Fibroblast of skin of right quadriceps (primary cell): ENCODE measurements at regions not wholly inside any gene's neighbourhood (a gene's known extent, or its start where the extent isn't known, plus 50 kb on each side); places are given as distances from the start of the nearest gene placed in this dataset.
"Not testable (repeated sequence)": the region's sequence is repeated elsewhere in the genome, so short reads cannot be mapped to it uniquely, and the experiment has no call there.

ENCODE experiments used
- DNase-seq: peaks from one replicate; pipeline ENCODE4 v3.0.0-alpha.2; 2013

DNA sequence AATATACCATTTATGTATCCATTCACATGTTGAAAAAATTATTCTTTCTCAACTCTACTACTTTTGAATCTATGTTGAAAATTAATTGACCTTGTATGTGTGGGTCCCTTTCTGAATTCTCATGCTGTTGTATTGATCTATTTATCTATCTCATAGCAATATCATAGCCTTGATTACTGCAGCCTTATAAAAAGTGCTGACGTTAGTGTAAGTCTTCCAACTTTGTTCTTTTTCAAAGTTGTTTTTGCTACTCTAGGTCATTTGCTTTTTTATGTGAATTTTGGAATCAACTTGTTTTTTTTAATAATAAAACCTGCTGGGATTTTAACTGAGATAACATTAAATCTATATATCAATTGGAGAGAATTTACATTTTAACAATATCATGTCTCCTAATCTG lies 52.2 kb upstream of the PAX3 start:
- no peak for DNase-seq

DNA sequence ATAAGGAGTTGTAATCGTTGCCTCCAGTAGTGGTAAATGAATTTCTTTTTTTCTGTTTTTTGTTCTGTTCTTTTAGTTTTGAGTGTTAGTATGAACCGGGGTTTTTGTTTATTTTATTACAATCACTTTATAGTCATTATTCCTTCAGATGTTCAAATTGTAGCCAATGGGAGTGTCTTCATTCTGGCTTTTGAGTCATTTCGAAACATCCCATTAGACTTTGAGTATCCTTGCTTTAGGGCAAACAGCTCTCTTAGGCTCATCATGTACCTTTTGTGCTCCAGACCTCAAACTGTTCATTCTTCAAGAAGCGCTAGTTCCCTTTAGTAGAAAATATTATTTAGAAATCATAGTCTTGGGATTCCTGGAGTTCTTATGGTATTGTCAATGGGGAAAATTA lies 54.2 kb upstream of the PAX3 start:
- no peak for DNase-seq

DNA sequence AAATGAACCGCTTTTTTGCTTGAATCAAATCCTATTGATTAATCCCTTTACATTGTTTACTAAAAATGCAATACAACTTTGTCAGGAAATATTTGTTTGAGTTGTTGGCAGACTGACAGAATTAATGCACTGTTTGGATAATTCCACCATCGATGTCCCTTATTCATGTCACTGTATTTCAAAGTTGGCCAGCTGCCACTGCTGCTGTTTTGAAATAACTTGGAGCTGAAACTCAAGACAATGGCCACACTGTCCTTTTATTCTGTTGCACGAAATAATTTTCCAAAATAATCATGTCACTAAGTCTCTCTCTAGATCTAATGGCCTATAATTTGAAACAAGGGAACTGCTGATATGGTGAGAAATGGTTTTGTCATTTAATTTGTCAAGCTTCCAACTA lies 55.2 kb upstream of the PAX3 start:
- no peak for DNase-seq

DNA sequence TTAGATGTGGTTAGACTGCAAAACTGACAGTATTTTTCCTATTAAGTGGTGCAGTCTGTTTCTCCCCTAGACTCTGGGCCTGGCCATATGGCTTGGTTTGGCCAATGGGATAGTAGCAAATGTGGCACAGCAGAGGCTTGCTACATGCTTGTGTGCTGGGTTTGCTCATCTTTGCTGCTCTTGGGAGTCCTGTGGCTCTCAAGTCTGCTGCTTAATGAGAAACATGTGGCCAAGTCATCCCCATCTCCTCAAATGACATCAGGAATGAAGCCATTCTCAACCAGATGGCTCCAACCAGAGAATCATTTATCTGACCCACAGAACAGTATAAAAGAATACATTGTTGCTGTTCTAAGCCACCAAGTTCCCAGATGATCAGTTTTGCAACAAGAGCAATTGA lies 57.1 kb upstream of the PAX3 start:
- peak; percentile 69 for DNase-seq

DNA sequence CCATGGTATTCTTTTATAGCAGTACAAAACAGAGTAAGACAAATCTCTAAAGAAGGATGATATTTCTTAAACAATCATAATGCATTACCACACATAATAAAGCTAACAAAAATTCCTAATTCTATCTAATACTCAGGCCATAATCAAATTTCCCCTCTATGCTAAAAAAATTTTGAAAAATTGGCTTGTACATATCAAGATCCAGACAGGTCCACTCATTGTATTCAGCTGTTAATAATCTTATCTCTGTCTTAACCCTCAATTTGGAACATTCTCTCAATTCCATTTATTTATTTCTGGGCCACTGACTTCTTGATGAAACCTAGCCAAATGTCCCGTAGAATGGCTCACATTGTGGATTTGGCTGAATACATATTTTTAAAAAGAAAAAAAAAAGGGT lies 59.1 kb upstream of the PAX3 start:
- no peak for DNase-seq

DNA sequence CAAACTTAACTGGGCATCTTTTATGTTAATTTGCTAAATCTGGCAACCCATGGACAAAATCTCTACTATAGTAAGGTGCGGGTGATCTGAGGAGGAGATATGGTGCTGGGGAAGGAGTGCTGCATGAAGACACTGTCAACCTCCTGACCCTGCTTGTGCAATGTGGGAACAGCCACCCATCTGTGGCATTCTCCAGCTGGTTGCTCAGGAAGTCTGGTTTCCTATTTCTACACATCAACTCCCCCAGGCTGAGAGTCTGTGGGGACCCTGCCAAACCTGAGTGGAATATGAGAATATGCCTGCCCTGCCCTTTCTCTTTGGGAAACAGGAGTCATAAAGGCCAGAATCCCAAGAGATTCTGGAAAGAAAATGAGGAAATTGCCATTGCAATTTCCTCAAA lies 60.1 kb upstream of the PAX3 start:
- DNase-seq, result no peak

DNA sequence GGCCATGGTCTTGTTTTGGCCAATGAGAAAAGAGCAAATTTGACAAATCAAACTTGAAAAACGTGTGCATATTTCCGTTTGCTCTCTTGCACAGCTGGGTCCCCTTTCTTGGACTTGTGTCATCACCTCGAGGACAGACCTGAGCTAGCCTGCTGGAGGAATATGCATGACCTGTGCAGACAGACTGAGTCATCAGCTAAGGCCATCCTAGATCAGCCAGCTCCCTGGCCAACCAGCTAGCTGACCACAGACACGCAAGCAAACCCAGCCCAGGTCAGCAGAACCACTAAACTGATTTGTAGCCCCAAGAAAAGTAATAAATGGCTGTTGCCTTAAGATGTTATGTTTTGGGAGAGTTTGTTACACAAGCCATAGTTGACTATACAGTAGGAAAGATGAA lies 61.3 kb upstream of the PAX3 start:
- DNase-seq, result no peak

DNA sequence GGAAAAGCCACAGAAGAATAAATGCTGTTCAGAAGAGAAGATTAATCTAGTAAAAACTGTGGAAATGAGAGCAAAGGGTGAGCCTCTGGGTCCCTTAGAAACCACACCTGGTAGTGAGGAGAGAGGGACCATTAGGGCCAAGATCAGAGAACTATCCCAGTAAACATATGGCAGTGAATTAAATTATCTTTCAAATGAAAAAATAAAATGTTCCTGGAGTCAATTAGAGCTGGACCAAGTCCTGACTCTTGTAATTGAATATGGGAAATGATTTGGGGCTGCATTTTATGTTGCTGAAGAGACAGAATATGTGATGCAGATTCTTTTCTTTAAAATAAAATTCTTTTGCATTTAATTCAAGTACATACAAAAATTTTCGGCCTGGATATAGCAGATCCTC lies 62.2 kb upstream of the PAX3 start:
- DNase-seq, result no peak

DNA sequence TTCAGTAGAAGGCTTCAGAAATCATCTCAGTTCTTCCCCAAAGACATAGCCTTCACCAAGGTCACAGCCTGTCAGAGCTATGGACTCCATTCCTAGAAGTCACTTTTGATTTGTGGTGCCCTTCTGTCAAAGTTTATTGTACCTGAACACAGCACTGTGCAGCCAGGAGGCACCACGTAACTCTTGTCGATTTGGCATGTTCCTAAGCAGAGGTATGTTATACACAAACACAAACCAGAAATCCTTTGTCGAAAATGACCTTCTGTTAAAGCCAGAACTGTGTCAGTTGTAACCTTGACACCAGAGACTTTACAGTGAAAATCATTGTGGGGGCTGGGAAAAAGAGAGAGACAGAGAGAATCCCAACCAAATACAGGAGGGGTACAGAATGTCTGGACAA lies 62.6 kb upstream of the SGPP2 start:
- DNase-seq, result no peak

DNA sequence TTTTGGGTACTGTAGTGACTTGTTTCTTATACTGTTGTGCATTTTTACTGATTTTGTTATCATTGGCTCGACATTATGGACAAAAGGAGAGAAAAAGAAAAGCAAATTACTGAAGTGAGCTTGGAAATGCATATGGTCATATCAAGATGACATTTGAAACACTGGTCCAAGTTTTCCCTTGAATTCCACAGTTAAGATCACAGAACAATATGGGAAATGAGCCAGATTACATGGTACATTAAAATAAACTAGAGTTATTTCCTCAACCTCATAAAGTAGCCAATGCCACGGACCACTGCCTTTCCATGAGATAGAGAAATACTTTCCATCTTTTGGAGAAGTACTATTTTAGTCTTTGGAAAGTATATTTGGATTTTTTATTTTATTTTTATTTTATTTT lies 62.0 kb upstream of the SGPP2 start:
- DNase-seq, result no peak

DNA sequence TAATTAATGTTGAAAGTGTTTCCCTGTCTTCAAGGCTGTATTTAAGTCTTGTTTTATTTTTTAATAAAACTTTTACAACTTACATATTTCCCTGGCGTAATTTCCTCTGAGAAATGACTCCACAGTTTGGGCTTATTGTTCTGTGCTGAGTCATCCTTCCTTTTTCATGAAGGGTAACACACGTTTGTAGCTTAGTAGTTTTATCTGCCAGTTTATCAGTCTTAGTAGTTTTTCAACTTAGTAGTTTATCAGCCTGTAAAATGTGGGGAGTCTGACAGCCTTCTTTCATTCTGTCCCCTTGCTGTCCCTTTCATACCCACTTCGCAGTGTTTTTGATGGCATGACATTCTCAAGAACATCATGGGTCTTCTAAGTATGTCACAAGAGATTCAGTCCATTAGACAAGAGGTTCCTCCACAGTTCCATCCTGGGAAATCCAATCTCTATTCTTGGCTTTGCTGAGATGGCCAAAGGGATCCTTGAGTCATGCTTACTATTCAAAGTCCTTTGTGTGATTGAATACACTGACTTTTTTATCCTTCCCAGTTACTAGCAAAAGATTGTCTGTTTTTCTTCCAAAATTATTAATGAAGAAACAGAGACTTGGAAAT lies 60.0 kb upstream of the SGPP2 start:
- DNase-seq, result peak; percentile 10

DNA sequence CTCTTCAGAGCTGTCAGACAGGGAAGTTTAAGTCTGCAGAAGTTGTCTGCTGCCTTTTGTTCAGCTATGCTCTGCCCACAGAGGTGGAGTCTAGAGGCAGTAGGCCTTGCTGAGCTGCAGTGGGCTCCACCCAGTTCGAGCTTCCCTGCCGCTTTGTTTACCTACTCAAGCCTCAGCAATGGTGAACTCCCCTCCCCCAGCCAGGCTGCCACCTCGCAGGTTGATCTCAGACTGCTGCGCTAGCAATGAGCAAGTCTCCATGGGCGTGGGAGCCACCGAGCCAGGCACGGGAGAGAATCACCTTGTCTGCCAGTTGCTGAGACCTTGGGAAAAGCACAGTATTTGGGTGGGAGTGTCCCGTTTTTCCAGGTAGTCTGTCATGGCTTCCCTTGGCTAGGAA lies 56.1 kb upstream of the SGPP2 start:
- DNase-seq, result not testable (repeated sequence)

DNA sequence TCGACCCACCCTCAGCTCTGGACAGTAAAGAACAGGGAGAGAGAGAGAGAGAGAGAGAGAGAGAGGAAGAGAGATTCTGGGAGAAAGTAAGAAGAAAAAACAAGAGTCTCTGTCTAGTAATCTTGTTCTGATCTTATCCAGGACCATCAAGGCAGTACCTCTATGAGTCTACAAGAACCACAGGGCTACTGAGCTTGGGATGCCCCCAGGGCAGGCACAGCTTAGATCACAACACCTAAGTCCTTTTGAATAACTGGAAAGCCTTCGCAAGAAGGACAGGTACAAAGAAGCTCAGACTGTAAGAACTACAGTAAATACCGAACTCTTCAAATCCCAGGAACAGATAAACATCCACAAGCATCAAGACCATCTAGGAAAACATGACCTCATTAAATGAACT lies 51.4 kb upstream of the SGPP2 start:
- no peak for DNase-seq
